ENCODE measurements at regions not wholly inside any gene's neighbourhood (a gene's known extent, or its start where the extent isn't known, plus 50 kb on each side); places are given as distances from the start of the nearest gene placed in this dataset.

DNA sequence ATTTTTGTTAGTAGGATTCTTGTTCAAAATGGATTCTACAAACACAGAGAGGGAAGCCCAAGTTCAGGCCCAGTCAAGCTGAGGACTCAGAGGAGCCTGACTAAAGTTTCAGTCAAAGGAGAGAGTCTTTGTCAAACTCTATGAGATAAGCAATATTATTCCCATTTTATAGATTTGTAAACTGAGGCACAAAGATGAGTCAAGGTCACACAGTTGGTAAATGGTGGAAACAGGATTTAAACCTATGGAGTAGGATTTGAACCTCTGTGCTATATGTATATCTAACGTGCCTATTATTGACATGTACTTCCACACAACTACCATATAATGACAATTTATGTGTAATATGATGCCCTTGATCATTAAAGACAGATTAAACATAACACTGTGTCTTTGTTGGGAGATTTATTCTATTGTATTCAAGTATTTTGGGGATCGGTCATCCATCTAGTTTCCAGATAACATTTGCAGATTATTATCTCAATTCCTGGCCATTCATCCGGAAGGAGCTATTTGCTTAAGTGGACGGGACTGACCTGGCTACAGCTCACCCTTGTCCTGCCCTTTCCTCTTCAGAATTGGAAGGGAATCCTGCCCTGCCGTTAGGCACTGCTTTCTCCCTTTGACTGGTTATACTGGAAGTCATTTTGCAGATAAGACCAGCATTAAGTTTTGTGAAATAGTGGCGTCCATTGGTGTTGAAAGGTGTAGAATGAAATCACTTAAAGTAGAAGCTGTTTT, 86.1 kb upstream of the LMO4 start:
- WGBS (ENCODE audit: insufficient coverage) = 100% methylated on average over 3 of the region's 6 CpGs
- Mint-ChIP-seq H3K4me3 (no peak overlapping the region), H3K4me1 (no peaks in the 10 kb centered on the region), H3K27ac (no peak overlapping the region), H3K9me3 (ENCODE audit: insufficient read depth) (no peaks in the 10 kb centered on the region), H3K27me3 (peaks cover 11% of the 10 kb centered on the region)
- Histone ChIP-seq H3K79me2 (ENCODE audit: control insufficient read depth, insufficient read depth, low read length) (no peaks in the 10 kb centered on the region), H3K27ac (ENCODE audit: low read length in 2 of 2) (no peak overlapping the region), H4K20me1 (ENCODE audit: control insufficient read depth, insufficient read depth, low read length, poor library complexity, severe bottlenecking) (no peaks in the 10 kb centered on the region), H3K27me3 (replicated peaks in 1 of 4; ENCODE audit: control extremely low read depth in 1 of 4, control insufficient read depth in 3 of 4, insufficient read depth in 4 of 4, low read length in 3 of 4) (peaks cover 0 to 3% (median 0%) of the 10 kb centered on the region in 4 experiments), H3K4me1 (ENCODE audit: control insufficient read depth in 2 of 2, insufficient read depth in 2 of 2, low read length in 2 of 2) (no peaks in the 10 kb centered on the region), H2AFZ (ENCODE audit: insufficient read depth, low read depth, low read length, poor library complexity, severe bottlenecking) (no peak overlapping the region), H3K9ac (ENCODE audit: low read length) (no peak overlapping the region), H3K36me3 (replicated peaks in 1 of 2; ENCODE audit: control extremely low read depth in 1 of 2, control insufficient read depth in 1 of 2, extremely low read depth in 1 of 2, insufficient read depth in 2 of 2, low read length in 1 of 2) (no peaks in the 10 kb centered on the region), H3K4me2 (replicated peaks; ENCODE audit: low read depth, low read length, poor library complexity, severe bottlenecking) (no peak overlapping the region), H3K9me3 (ENCODE audit: control extremely low read depth in 1 of 3, control insufficient read depth in 2 of 3, insufficient read depth in 1 of 3, low read length in 2 of 3) (no peaks in the 10 kb centered on the region), H3K4me3 (ENCODE audit: control extremely low read depth in 1 of 5, extremely low read depth in 1 of 5, insufficient read depth in 1 of 5, low read depth in 2 of 5, low read length in 4 of 5) (no peak overlapping the region)
- intact Hi-C loops (cut with micrococcal nuclease) = no loop called here
- ChIA-PET POLR2A (no interaction called here), CTCF (no interaction called here)
- no peak for ATAC-seq (ENCODE audit: low read depth)
- TF ChIP-seq EZH2 (IDR thresholded peaks at IDR 0.05; ENCODE audit: borderline replicate concordance, insufficient read depth, low read depth, low read length, poor library complexity, severe bottlenecking) = no peak
- TF ChIP-seq, protein P1, sequence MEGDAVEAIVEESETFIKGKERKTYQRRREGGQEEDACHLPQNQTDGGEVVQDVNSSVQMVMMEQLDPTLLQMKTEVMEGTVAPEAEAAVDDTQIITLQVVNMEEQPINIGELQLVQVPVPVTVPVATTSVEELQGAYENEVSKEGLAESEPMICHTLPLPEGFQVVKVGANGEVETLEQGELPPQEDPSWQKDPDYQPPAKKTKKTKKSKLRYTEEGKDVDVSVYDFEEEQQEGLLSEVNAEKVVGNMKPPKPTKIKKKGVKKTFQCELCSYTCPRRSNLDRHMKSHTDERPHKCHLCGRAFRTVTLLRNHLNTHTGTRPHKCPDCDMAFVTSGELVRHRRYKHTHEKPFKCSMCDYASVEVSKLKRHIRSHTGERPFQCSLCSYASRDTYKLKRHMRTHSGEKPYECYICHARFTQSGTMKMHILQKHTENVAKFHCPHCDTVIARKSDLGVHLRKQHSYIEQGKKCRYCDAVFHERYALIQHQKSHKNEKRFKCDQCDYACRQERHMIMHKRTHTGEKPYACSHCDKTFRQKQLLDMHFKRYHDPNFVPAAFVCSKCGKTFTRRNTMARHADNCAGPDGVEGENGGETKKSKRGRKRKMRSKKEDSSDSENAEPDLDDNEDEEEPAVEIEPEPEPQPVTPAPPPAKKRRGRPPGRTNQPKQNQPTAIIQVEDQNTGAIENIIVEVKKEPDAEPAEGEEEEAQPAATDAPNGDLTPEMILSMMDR (IDR thresholded peaks at IDR 0.05) = no peak
- DNase-seq = no peak

DNA sequence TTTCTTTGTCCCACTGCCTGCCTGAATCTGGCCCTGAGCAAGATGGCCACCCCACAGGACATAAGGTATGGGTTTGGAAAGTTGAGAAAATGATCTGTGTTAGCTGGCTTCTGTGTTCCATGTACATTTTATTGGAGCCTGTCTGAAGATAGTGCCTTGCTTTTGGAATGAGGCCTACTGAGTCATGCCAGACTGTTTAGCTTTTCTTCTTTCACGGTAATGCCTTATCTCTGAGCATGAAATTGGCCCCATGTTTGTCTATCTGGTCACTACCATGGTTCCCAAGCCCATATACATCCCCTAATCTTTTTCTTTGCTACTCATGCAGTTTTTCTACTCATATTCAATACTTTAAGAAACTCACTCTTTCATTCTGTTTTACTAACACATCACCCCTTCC, 85.1 kb upstream of the LMO4 start:
- H3K9me3 ChIP-seq (ENCODE audit: control extremely low read depth in 1 of 3, control insufficient read depth in 2 of 3, insufficient read depth in 1 of 3, low read length in 2 of 3) = no peaks in the 10 kb centered on the region
- POLR2A ChIA-PET = no interaction called here
- H3K27ac ChIP-seq (ENCODE audit: low read length in 2 of 2) = no peak overlapping the region
- TF ChIP-seq, protein P1 (IDR thresholded peaks at IDR 0.05) = no peak
- TF ChIP-seq EZH2 (IDR thresholded peaks at IDR 0.05; ENCODE audit: borderline replicate concordance, insufficient read depth, low read depth, low read length, poor library complexity, severe bottlenecking) = no peak
- H4K20me1 ChIP-seq (ENCODE audit: control insufficient read depth, insufficient read depth, low read length, poor library complexity, severe bottlenecking) = no peaks in the 10 kb centered on the region
- no peak overlapping the region for H3K9ac ChIP-seq (ENCODE audit: low read length)
- no peak overlapping the region for H3K4me3 ChIP-seq (ENCODE audit: control extremely low read depth in 1 of 5, extremely low read depth in 1 of 5, insufficient read depth in 1 of 5, low read depth in 2 of 5, low read length in 4 of 5)
- CTCF ChIA-PET = interaction anchor here (1.0 kb wide), 1 partner anchor 10 kb away, joined by 4 read pairs; no protein-coding TSS in a partner anchor
- ATAC-seq (ENCODE audit: low read depth) (no peak), DNase-seq (no peak)
- Mint-ChIP-seq H3K4me3 (no peak overlapping the region), H3K9me3 (ENCODE audit: insufficient read depth) (no peaks in the 10 kb centered on the region), H3K27ac (no peak overlapping the region), H3K4me1 (no peaks in the 10 kb centered on the region), H3K27me3 (peaks cover 12% of the 10 kb centered on the region)
- H3K4me2 ChIP-seq (replicated peaks; ENCODE audit: low read depth, low read length, poor library complexity, severe bottlenecking) = no peak overlapping the region
- intact Hi-C loops (cut with micrococcal nuclease) = no loop called here
- no peaks in the 10 kb centered on the region for H3K79me2 ChIP-seq (ENCODE audit: control insufficient read depth, insufficient read depth, low read length)
- no peaks in the 10 kb centered on the region for H3K4me1 ChIP-seq (ENCODE audit: control insufficient read depth in 2 of 2, insufficient read depth in 2 of 2, low read length in 2 of 2)
- no peaks in the 10 kb centered on the region for H3K36me3 ChIP-seq (replicated peaks in 1 of 2; ENCODE audit: control extremely low read depth in 1 of 2, control insufficient read depth in 1 of 2, extremely low read depth in 1 of 2, insufficient read depth in 2 of 2, low read length in 1 of 2)
- WGBS (ENCODE audit: insufficient coverage) = 75% methylated on average over 1 of the region's 1 CpG
- H3K27me3 ChIP-seq (replicated peaks in 1 of 4; ENCODE audit: control extremely low read depth in 1 of 4, control insufficient read depth in 3 of 4, insufficient read depth in 4 of 4, low read length in 3 of 4) = no peaks in the 10 kb centered on the region
- H2AFZ ChIP-seq (ENCODE audit: insufficient read depth, low read depth, low read length, poor library complexity, severe bottlenecking) = no peak overlapping the region
